Esophagus muscularis mucosa (tissue), 3 donors: ENCODE measurements at regions not wholly inside any gene's neighbourhood (a gene's known extent, or its start where the extent isn't known, plus 50 kb on each side); places are given as distances from the start of the nearest gene placed in this dataset.

Source experiments
- EP300 ChIP-seq: sonication (generic); formaldehyde crosslinking; IDR thresholded peaks from one replicate; pipeline ENCODE4 v1.6.1; 2017; ENCODE audit warnings: antibody characterized with exemption
- TF ChIP-seq, protein P1 (sequence below), 3 experiments: fragments of 200-600 bp in 2 of 3; fragments of 450-650 bp in 1 of 3; sonication (generic) in 2 of 3; IDR thresholded peaks; one replicate each; pipeline ENCODE4 v1.5.1; 2017 to 2019; ENCODE audit warnings: antibody characterized with exemption in 3 of 3, mild to moderate bottlenecking in 2 of 3, moderate library complexity in 1 of 3

DNA sequence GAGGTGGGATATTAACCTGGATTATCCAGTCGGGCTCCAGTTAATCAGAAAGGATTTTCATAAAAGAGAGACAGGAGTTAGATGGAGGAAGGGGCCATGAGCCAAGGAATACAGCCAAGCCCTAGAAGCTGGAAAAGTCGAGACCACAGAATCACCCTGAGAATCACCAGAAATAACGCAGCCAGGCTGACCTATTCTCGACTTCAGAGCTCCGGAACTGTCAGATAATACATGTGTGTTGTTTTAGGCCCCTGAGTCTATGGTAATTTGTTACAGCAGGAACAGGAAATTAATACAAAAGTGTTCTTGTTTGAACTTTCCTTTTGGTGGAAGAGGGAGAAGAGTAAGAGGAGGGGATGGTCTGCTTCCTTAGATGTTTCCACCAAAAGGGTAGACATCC is 208.1 kb downstream of the JCAD start:
- TF ChIP-seq, protein P1, sequence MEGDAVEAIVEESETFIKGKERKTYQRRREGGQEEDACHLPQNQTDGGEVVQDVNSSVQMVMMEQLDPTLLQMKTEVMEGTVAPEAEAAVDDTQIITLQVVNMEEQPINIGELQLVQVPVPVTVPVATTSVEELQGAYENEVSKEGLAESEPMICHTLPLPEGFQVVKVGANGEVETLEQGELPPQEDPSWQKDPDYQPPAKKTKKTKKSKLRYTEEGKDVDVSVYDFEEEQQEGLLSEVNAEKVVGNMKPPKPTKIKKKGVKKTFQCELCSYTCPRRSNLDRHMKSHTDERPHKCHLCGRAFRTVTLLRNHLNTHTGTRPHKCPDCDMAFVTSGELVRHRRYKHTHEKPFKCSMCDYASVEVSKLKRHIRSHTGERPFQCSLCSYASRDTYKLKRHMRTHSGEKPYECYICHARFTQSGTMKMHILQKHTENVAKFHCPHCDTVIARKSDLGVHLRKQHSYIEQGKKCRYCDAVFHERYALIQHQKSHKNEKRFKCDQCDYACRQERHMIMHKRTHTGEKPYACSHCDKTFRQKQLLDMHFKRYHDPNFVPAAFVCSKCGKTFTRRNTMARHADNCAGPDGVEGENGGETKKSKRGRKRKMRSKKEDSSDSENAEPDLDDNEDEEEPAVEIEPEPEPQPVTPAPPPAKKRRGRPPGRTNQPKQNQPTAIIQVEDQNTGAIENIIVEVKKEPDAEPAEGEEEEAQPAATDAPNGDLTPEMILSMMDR (IDR thresholded peaks at IDR 0.05) = no peak
- TF ChIP-seq EP300 = no peak
